Loucy (cell line): ENCODE measurements at regions not wholly inside any gene's neighbourhood (a gene's known extent, or its start where the extent isn't known, plus 50 kb on each side); places are given as distances from the start of the nearest gene placed in this dataset.
"Not testable (repeated sequence)": the region's sequence is repeated elsewhere in the genome, so short reads cannot be mapped to it uniquely, and the experiment has no call there.

Experiments
- H2AFZ ChIP-seq: fragments of 200-600 bp; sonication (generic); 2 replicates; pipeline ENCODE4 v1.6.0; 2016; ENCODE audit warnings: antibody characterized with exemption, mild to moderate bottlenecking, low read length, moderate library complexity
- H3F3A ChIP-seq: fragments of 200-600 bp; 2 replicates; pipeline ENCODE4 v1.6.0; 2016; ENCODE audit warnings: antibody characterized with exemption, low read depth, mild to moderate bottlenecking
- H3K27me3 ChIP-seq: fragments of 200-600 bp; sonication (generic); 2 replicates; pipeline ENCODE4 v1.6.1; 2014; ENCODE audit warnings: low read length, mild to moderate bottlenecking; ENCODE audit not compliant: insufficient read depth, poor library complexity, severe bottlenecking
- H3K36me3 ChIP-seq: fragments of 200-600 bp; sonication (generic); 2 replicates; pipeline ENCODE4 v1.6.1; 2016; ENCODE audit warnings: low read length; ENCODE audit not compliant: insufficient read depth
- H3K4me1 ChIP-seq: fragments of 200-600 bp; sonication (generic); 2 replicates; pipeline ENCODE4 v1.5.1; 2014; ENCODE audit warnings: low read length, mild to moderate bottlenecking; ENCODE audit not compliant: insufficient read depth, poor library complexity, severe bottlenecking
- H3K4me2 ChIP-seq: fragments of 200-600 bp; sonication (generic); 2 replicates; pipeline ENCODE4 v1.6.0; 2014; ENCODE audit warnings: antibody characterized with exemption, low read length, low read depth, mild to moderate bottlenecking; ENCODE audit not compliant: poor library complexity, severe bottlenecking
- H3K4me3 ChIP-seq: fragments of 200-600 bp; sonication (generic); 2 replicates; pipeline ENCODE4 v1.5.1; 2014; ENCODE audit warnings: low read length, mild to moderate bottlenecking, mixed read lengths; ENCODE audit not compliant: poor library complexity, severe bottlenecking
- H3K79me2 ChIP-seq: fragments of 200-600 bp; sonication (generic); 2 replicates; pipeline ENCODE4 v1.6.1; 2014; ENCODE audit warnings: low read length; ENCODE audit not compliant: insufficient read depth
- H3K9ac ChIP-seq: fragments of 200-600 bp; sonication (generic); 2 replicates; pipeline ENCODE4 v1.6.0; 2014; ENCODE audit warnings: mild to moderate bottlenecking, low read depth, low read length, moderate library complexity; ENCODE audit not compliant: poor library complexity, severe bottlenecking
- H3K9me2 ChIP-seq: fragments of 200-600 bp; sonication (generic); replicated peaks from 2 replicates; pipeline ENCODE4 v1.6.1; 2016; ENCODE audit warnings: low read depth, low read length, mixed read lengths
- H3K9me3 ChIP-seq: fragments of 200-600 bp; sonication (generic); 2 replicates; pipeline ENCODE4 v1.6.1; 2014; ENCODE audit warnings: mild to moderate bottlenecking, antibody characterized with exemption, low read length, low read depth; ENCODE audit not compliant: insufficient read depth
- H4K20me1 ChIP-seq: fragments of 200-600 bp; sonication (generic); 2 replicates; pipeline ENCODE4 v1.6.0; 2014; ENCODE audit warnings: antibody characterized with exemption, low read length, mild to moderate bottlenecking; ENCODE audit not compliant: insufficient read depth, poor library complexity, severe bottlenecking
- EZH2phosphoT487 ChIP-seq: fragments of 200-600 bp; IDR thresholded peaks from 2 replicates; pipeline ENCODE4 v1.6.1; 2018; ENCODE audit warnings: antibody characterized with exemption, mild to moderate bottlenecking, moderate library complexity, borderline replicate concordance
- TF ChIP-seq, protein P1 (sequence below): fragments of 200-600 bp; sonication (generic); conservative IDR thresholded peaks from 2 replicates; pipeline ENCODE4 v1.5.1; 2014; ENCODE audit warnings: mild to moderate bottlenecking, antibody characterized with exemption, low read length

DNA sequence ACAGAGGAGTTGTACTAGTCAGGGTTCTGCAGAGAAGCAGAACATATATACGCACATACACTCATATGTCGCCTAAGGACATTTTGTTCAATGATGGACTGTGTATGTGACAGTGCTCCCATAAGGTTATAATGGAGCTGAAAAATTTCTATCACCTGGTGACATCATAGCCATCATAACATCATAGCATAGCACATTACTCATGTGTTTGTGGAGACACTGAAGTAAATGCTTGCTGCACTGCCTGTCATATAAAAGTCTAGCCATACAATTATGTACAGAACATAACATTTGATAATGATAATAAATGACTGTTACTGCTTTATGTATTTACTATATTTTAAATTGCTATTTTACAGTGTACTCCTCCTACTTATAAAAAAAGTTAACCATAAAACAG lies 83.1 kb downstream of the TSN start:
- no peak overlapping the region for H2AFZ ChIP-seq
- no peaks in the 10 kb centered on the region for H4K20me1 ChIP-seq
- TF ChIP-seq EZH2phosphoT487: no peak
- TF ChIP-seq, protein P1, sequence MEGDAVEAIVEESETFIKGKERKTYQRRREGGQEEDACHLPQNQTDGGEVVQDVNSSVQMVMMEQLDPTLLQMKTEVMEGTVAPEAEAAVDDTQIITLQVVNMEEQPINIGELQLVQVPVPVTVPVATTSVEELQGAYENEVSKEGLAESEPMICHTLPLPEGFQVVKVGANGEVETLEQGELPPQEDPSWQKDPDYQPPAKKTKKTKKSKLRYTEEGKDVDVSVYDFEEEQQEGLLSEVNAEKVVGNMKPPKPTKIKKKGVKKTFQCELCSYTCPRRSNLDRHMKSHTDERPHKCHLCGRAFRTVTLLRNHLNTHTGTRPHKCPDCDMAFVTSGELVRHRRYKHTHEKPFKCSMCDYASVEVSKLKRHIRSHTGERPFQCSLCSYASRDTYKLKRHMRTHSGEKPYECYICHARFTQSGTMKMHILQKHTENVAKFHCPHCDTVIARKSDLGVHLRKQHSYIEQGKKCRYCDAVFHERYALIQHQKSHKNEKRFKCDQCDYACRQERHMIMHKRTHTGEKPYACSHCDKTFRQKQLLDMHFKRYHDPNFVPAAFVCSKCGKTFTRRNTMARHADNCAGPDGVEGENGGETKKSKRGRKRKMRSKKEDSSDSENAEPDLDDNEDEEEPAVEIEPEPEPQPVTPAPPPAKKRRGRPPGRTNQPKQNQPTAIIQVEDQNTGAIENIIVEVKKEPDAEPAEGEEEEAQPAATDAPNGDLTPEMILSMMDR: no peak
- H3K4me1 ChIP-seq: no peaks in the 10 kb centered on the region
- H3K9me2 ChIP-seq: no peaks in the 10 kb centered on the region
- no peak overlapping the region for H3K4me3 ChIP-seq
- no peaks in the 10 kb centered on the region for H3K9me3 ChIP-seq
- no peaks in the 10 kb centered on the region for H3K27me3 ChIP-seq
- H3K79me2 ChIP-seq: no peaks in the 10 kb centered on the region
- H3K4me2 ChIP-seq: no peak overlapping the region
- no peaks in the 10 kb centered on the region for H3K36me3 ChIP-seq
- H3K9ac ChIP-seq: no peak overlapping the region
- no peaks in the 10 kb centered on the region for H3F3A ChIP-seq

DNA sequence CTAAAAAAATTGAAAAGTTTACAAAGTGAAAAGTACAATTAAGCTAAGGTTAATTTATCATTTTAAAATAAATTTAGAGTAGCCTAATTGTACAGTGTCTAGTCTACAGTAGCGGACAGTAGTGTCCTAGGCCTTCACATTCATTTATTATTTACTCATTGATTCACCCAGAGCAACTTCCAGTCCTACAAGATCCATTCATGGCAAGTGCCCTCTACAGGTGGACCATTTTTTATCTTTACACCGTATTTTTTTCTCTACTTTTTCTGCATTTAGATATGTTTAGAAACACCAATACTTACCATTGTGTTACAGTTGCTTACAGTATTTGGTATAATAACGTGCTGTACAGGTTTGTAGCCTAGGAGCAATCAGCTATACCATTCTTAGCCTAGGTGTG lies 84.1 kb downstream of the TSN start:
- Histone ChIP-seq H3K79me2 (no peaks in the 10 kb centered on the region), H3K9me2 (no peaks in the 10 kb centered on the region), H3K27me3 (no peaks in the 10 kb centered on the region), H3K4me3 (no peak overlapping the region), H3K4me1 (no peaks in the 10 kb centered on the region), H3K36me3 (no peaks in the 10 kb centered on the region), H3K4me2 (no peak overlapping the region), H3F3A (no peaks in the 10 kb centered on the region), H3K9ac (no peak overlapping the region), H2AFZ (no peak overlapping the region), H4K20me1 (no peaks in the 10 kb centered on the region), H3K9me3 (no peaks in the 10 kb centered on the region)
- TF ChIP-seq EZH2phosphoT487: no peak
- TF ChIP-seq, protein P1: peak; percentile 34

DNA sequence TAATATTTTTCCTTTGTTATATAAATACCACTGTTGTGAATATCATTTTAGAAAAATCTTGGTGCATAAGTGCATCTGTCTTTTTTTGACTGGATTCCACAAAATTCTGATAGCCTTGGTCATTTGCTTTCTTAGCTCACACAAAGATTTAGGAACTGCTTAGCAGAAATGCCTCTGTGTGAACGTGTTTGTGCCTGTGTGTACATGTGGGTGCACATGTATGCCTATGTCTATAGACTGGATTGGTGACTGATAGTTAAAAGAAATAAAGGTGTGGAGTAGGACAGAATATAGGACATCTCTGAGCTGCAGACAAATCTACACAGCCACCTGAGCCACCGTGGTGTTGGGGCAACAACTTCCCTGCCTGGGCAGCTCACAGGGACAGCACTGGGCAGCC lies 93.8 kb downstream of the TSN start:
- Histone ChIP-seq H3K4me1 (no peaks in the 10 kb centered on the region), H3K79me2 (no peaks in the 10 kb centered on the region), H3K4me2 (no peak overlapping the region), H2AFZ (no peak overlapping the region), H3K9me2 (no peaks in the 10 kb centered on the region), H4K20me1 (no peaks in the 10 kb centered on the region), H3K36me3 (no peaks in the 10 kb centered on the region), H3K4me3 (no peak overlapping the region), H3K27me3 (no peaks in the 10 kb centered on the region), H3F3A (no peaks in the 10 kb centered on the region), H3K9me3 (no peaks in the 10 kb centered on the region), H3K9ac (no peak overlapping the region)
- TF ChIP-seq, protein P1: no peak
- TF ChIP-seq EZH2phosphoT487: no peak

DNA sequence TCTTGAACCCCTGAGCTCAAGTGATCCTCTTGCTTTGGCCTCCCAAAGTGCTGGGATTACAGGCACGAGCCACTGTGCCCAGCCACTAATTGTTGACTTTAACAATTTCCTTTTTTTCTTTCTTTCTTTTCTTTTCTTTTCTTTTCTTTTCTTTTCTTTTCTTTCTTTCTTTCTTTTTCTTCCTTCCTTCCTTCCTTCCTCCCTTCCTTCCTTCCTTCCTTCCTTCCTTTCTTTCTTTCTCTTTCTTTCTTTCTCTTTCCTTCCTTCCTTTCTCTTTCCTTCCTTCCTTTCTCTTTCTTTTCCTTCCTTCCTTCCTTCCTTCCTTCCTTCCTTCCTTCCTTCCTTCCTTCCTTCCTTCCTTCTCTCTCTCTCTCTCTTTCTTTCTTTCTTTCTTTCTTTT lies 97.7 kb downstream of the TSN start:
- not testable (repeated sequence) for H3K27me3 ChIP-seq, H3K4me1 ChIP-seq, H2AFZ ChIP-seq, H3K4me2 ChIP-seq, H3F3A ChIP-seq, H4K20me1 ChIP-seq, H3K9ac ChIP-seq, H3K9me2 ChIP-seq, H3K36me3 ChIP-seq, H3K9me3 ChIP-seq, H3K4me3 ChIP-seq, H3K79me2 ChIP-seq
